Ascending aorta (tissue), 2 donors: ENCODE measurements at regions not wholly inside any gene's neighbourhood (a gene's known extent, or its start where the extent isn't known, plus 50 kb on each side); places are given as distances from the start of the nearest gene placed in this dataset.

ENCODE experiments used
- DNase-seq, 2 donors: peaks; one replicate each; pipeline ENCODE4 v3.0.0-alpha.2; 2019; ENCODE audit warnings: low spot score in 2 of 2
- H3K27ac ChIP-seq, 2 donors: fragments of 200-600 bp; sonication (generic); one replicate each; pipeline ENCODE4 v1.5.1; 2016 to 2017; ENCODE audit warnings: mild to moderate bottlenecking in 1 of 2
- H3K27me3 ChIP-seq: fragments of 200-600 bp; sonication (generic); one replicate; pipeline ENCODE4 v1.5.1; 2017
- H3K36me3 ChIP-seq, 2 donors: fragments of 200-600 bp; sonication (generic); one replicate each; pipeline ENCODE4 v1.5.1; 2016
- H3K4me1 ChIP-seq, 2 donors: fragments of 200-600 bp; sonication (generic); one replicate each; pipeline ENCODE4 v1.5.1; 2016 to 2017; ENCODE audit warnings: mild to moderate bottlenecking in 1 of 2
- H3K4me3 ChIP-seq, 2 donors: fragments of 200-600 bp; sonication (generic); one replicate each; pipeline ENCODE4 v1.5.1; 2016 to 2017; ENCODE audit warnings: mild to moderate bottlenecking in 1 of 2
- H3K9me3 ChIP-seq, 2 donors: fragments of 200-600 bp; sonication (generic); one replicate each; pipeline ENCODE4 v1.5.1; 2016
- intact Hi-C: fragments of 100-400 bp; cut with DNase I; formaldehyde crosslinking; loops from one replicate; pipeline ENCODE4 v1.15.1; 2023
- TF ChIP-seq, protein P1 (sequence below), 3 experiments: fragments of 200-600 bp in 2 of 3; fragments of 450-650 bp in 1 of 3; sonication (generic) in 2 of 3; IDR thresholded peaks; one replicate each; pipeline ENCODE4 v1.5.1; 2016 to 2019; ENCODE audit warnings: antibody characterized with exemption in 3 of 3, mild to moderate bottlenecking in 1 of 3, moderate library complexity in 1 of 3

DNA sequence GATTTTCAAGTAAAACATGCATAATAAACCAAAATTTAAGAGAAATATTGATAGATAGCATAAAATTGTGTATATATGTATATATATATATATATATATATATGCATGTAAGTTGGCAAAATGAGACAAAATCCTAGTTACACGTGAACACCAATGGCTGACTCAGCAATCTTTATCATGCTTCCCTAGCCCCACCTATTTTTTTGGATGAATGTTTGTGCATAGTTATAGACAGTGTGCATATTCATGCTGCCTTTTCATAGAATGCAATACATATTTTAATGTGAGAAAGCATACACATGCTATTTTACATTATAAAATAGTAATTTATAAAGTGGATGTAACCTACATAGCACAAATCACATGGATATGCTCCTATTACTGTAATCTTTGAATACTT lies 230.3 kb downstream of the SH2D4B start:
- no peaks in the 10 kb centered on the region for H3K9me3 ChIP-seq
- intact Hi-C loops: no loop called here
- H3K4me1 ChIP-seq: no peaks in the 10 kb centered on the region
- H3K27ac ChIP-seq: no peak overlapping the region
- no peak for DNase-seq
- no peak overlapping the region for H3K4me3 ChIP-seq
- no peaks in the 10 kb centered on the region for H3K36me3 ChIP-seq
- TF ChIP-seq, protein P1, sequence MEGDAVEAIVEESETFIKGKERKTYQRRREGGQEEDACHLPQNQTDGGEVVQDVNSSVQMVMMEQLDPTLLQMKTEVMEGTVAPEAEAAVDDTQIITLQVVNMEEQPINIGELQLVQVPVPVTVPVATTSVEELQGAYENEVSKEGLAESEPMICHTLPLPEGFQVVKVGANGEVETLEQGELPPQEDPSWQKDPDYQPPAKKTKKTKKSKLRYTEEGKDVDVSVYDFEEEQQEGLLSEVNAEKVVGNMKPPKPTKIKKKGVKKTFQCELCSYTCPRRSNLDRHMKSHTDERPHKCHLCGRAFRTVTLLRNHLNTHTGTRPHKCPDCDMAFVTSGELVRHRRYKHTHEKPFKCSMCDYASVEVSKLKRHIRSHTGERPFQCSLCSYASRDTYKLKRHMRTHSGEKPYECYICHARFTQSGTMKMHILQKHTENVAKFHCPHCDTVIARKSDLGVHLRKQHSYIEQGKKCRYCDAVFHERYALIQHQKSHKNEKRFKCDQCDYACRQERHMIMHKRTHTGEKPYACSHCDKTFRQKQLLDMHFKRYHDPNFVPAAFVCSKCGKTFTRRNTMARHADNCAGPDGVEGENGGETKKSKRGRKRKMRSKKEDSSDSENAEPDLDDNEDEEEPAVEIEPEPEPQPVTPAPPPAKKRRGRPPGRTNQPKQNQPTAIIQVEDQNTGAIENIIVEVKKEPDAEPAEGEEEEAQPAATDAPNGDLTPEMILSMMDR (IDR thresholded peaks at IDR 0.05): no peak
- H3K27me3 ChIP-seq: no peaks in the 10 kb centered on the region

DNA sequence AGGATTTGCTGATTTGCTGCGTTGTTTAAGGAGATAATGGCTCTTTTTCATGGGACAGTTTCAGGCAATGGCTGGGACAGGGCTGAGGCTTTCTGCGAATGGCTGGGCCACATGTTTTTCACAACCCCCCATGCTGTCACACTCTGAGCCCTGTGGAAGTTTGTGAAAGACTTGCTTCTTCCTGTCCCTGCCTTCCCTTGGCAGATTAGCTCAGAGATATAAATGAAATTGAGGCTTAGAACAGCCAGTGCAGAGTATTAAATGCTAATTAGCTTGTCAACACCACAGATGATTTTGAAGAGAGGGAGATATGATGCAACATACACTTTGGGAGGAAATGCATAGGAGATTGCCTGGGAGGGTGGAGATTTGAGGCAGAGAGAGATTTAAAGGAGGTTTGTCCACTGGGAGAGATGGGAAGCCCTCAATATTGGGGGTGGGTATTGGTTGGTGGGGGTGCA lies 232.0 kb downstream of the SH2D4B start:
- no peak for DNase-seq
- Histone ChIP-seq H3K4me1 (no peaks in the 10 kb centered on the region), H3K9me3 (no peaks in the 10 kb centered on the region), H3K4me3 (no peak overlapping the region), H3K27me3 (no peaks in the 10 kb centered on the region), H3K36me3 (no peaks in the 10 kb centered on the region), H3K27ac (no peak overlapping the region)
- TF ChIP-seq, protein P1 (IDR thresholded peaks at IDR 0.05): no peak
- intact Hi-C loops: no loop called here

DNA sequence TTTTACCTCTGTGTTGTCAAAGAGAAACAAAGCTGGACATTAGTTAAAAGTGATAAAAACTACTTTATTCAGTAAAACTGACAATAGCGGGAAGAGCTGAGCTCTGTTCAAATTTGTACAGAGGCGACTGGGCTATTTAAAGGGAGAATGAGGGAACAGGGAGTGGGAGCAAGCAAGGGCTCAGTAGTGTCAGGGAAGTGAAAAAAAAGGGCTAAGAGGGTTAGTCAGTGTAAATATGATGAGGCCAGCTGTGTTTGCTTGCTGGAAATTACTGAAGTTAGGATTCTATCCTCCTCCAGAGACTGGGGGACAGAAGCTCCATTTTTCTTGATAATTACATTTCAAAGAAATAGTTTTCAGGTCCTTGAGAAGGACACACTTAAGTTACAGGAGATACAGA lies 232.5 kb downstream of the SH2D4B start:
- H3K36me3 ChIP-seq: no peaks in the 10 kb centered on the region
- no peaks in the 10 kb centered on the region for H3K27me3 ChIP-seq
- no peaks in the 10 kb centered on the region for H3K4me1 ChIP-seq
- no peak overlapping the region for H3K4me3 ChIP-seq
- TF ChIP-seq, protein P1 (IDR thresholded peaks at IDR 0.05): no peak
- intact Hi-C loops: no loop called here
- no peaks in the 10 kb centered on the region for H3K9me3 ChIP-seq
- no peak overlapping the region for H3K27ac ChIP-seq
- DNase-seq: no peak

DNA sequence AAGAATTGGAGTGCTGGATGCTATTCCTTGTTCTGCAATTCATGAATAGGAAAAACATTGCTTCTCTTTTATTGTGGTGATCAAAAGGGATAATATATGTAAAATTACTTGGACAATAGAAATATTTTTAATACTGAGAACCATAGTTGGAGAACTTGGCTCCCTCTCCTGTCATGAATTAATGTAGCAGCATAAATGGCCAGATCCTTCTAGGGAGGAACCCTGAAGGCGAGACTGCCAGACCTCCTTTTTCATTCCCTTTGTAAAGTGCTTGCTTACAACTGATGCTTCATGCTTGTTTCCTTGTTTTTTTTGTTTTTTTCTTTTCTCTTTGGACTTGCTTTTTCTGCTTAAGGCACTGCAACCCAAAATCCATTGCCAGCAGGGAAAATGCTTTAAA lies 233.6 kb downstream of the SH2D4B start:
- DNase-seq: no peak
- intact Hi-C loops: no loop called here
- Histone ChIP-seq H3K27ac (no peak overlapping the region), H3K9me3 (no peaks in the 10 kb centered on the region), H3K36me3 (no peaks in the 10 kb centered on the region), H3K27me3 (no peaks in the 10 kb centered on the region), H3K4me1 (no peaks in the 10 kb centered on the region), H3K4me3 (no peak overlapping the region)
- TF ChIP-seq, protein P1 (IDR thresholded peaks at IDR 0.05): no peak

DNA sequence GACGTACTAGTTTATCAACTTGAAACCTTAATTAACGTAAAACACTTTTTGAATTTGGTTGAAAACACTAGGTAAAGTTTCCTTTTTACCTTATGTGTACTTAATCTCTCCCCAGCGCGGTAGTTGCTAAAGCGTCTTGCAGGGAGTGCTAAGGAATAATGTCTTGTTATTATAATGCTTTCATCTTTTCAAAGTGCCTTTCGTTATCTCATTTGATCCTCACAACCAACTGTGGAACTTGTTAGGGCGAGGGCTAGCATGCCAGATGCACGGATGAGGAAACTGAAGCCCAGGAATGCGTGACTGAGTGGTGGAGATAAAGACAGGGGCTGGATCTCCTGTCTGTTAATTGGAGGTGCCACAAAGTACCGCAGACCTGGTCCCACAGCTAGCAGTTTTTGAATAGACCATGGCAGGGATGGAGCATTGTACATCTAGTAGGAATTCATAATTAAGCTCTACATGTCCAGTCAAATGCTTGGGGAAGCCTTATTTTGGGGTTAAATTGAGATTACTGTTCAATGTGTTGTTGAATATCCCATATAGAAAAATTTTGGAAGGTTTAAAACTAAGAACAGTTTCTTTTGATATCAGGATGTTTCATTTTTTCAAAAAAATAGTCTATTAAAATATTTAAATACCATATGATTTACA lies 234.3 kb downstream of the SH2D4B start:
- TF ChIP-seq, protein P1 (IDR thresholded peaks at IDR 0.05): no peak
- H3K27ac ChIP-seq: no peak overlapping the region
- no peak overlapping the region for H3K4me3 ChIP-seq
- intact Hi-C loops: no loop called here
- H3K36me3 ChIP-seq: no peaks in the 10 kb centered on the region
- H3K27me3 ChIP-seq: no peaks in the 10 kb centered on the region
- no peak for DNase-seq
- H3K4me1 ChIP-seq: no peaks in the 10 kb centered on the region
- H3K9me3 ChIP-seq: no peaks in the 10 kb centered on the region

DNA sequence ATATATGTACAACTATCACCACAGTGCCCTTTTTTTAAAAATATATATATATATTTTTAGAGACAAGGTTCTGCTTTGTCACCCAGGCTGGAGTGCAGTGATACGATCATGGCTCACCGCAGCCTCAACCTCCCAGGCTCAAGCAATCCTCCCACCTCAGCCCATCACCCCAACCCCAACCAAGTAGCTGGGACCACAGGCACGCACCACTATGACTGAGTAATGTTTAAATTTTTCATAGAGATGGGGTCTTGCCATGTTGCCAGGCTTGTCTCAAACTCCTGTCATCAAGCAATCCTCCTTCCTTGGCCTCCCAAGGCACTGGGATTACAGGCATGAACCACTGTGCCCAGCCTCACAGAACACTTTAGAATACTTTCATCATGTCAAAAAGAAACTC lies 234.9 kb downstream of the SH2D4B start:
- Histone ChIP-seq H3K36me3 (no peaks in the 10 kb centered on the region), H3K27ac (no peak overlapping the region), H3K27me3 (no peaks in the 10 kb centered on the region), H3K4me3 (no peak overlapping the region), H3K4me1 (no peaks in the 10 kb centered on the region), H3K9me3 (no peaks in the 10 kb centered on the region)
- intact Hi-C loops: no loop called here
- TF ChIP-seq, protein P1 (IDR thresholded peaks at IDR 0.05): no peak
- DNase-seq: no peak
